ENCODE measurements at regions not wholly inside any gene's neighbourhood (a gene's known extent, or its start where the extent isn't known, plus 50 kb on each side); places are given as distances from the start of the nearest gene placed in this dataset.

GRCh38 chr9:119086590-119086989, 282.6 kb downstream of the BRINP1 start (continued):
- TF ChIP-seq, protein P1, sequence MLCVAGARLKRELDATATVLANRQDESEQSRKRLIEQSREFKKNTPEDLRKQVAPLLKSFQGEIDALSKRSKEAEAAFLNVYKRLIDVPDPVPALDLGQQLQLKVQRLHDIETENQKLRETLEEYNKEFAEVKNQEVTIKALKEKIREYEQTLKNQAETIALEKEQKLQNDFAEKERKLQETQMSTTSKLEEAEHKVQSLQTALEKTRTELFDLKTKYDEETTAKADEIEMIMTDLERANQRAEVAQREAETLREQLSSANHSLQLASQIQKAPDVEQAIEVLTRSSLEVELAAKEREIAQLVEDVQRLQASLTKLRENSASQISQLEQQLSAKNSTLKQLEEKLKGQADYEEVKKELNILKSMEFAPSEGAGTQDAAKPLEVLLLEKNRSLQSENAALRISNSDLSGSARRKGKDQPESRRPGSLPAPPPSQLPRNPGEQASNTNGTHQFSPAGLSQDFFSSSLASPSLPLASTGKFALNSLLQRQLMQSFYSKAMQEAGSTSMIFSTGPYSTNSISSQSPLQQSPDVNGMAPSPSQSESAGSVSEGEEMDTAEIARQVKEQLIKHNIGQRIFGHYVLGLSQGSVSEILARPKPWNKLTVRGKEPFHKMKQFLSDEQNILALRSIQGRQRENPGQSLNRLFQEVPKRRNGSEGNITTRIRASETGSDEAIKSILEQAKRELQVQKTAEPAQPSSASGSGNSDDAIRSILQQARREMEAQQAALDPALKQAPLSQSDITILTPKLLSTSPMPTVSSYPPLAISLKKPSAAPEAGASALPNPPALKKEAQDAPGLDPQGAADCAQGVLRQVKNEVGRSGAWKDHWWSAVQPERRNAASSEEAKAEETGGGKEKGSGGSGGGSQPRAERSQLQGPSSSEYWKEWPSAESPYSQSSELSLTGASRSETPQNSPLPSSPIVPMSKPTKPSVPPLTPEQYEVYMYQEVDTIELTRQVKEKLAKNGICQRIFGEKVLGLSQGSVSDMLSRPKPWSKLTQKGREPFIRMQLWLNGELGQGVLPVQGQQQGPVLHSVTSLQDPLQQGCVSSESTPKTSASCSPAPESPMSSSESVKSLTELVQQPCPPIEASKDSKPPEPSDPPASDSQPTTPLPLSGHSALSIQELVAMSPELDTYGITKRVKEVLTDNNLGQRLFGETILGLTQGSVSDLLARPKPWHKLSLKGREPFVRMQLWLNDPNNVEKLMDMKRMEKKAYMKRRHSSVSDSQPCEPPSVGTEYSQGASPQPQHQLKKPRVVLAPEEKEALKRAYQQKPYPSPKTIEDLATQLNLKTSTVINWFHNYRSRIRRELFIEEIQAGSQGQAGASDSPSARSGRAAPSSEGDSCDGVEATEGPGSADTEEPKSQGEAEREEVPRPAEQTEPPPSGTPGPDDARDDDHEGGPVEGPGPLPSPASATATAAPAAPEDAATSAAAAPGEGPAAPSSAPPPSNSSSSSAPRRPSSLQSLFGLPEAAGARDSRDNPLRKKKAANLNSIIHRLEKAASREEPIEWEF (IDR thresholded peaks at IDR 0.05; ENCODE audit: insufficient replicate concordance, low read depth, low read length), result no peak
- TF ChIP-seq CBX3 (IDR thresholded peaks at IDR 0.05; ENCODE audit: borderline replicate concordance, low read depth), result no peak

- Histone ChIP-seq H3K27ac (ENCODE audit: control insufficient read depth, insufficient read depth) (no peak overlapping the region), H2AFZ (ENCODE audit: control insufficient read depth, low read depth, low read length) (no peak overlapping the region), H4K20me1 (ENCODE audit: control insufficient read depth, insufficient read depth) (no peaks in the 10 kb centered on the region), H3K4me2 (ENCODE audit: control insufficient read depth, insufficient read depth) (no peak overlapping the region), H3K9me3 (replicated peaks; ENCODE audit: control insufficient read depth, insufficient read depth, low read length) (no peaks in the 10 kb centered on the region), H3K4me3 (no peak overlapping the region), H3K9ac (ENCODE audit: control insufficient read depth, insufficient read depth, low read length) (no peak overlapping the region), H3K79me2 (ENCODE audit: control insufficient read depth, insufficient read depth, low read length) (no peaks in the 10 kb centered on the region), H3K36me3 (ENCODE audit: control insufficient read depth in 2 of 2, insufficient read depth in 2 of 2, low read length in 1 of 2) (no peaks in the 10 kb centered on the region), H3K4me1 (ENCODE audit: control insufficient read depth, insufficient read depth, low read length) (no peaks in the 10 kb centered on the region), H3K27me3 (replicated peaks in 1 of 2; ENCODE audit: control insufficient read depth in 2 of 2, insufficient read depth in 2 of 2, low read length in 1 of 2) (no peaks in the 10 kb centered on the region)
- in situ Hi-C loops (cut with MboI), result no loop called here
- SMC1A ChIA-PET (ENCODE audit: uncharacterized antibody, unreplicated experiment), result no interaction called here
- POLR2A ChIA-PET, result no interaction called here
- WGBS (ENCODE audit: insufficient coverage, insufficient replicate concordance, low lambda C conversion rate, missing lambda C conversion rate), result 4% methylated on average over 5 of the region's 5 CpGs
- DNase-seq (ENCODE audit: low read depth, low spot score) (no peak), FAIRE-seq (no peak), ATAC-seq (no peak)
- intact Hi-C loops (cut with micrococcal nuclease; ENCODE audit: unreplicated experiment), result no loop called here
- no TSS peak for BruUV-seq (replicated peaks)
- CTCF ChIA-PET, result no interaction called here
- RAD21 ChIA-PET (ENCODE audit: unreplicated experiment), result no interaction called here
- TF ChIP-seq FOXK2 (IDR thresholded peaks at IDR 0.05) (no peak), SREBF2 (IDR thresholded peaks at IDR 0.05; ENCODE audit: low read length) (no peak), SMAD5 (IDR thresholded peaks at IDR 0.05; ENCODE audit: low read depth) (no peak), REST (IDR thresholded peaks at IDR 0.05; ENCODE audit: low read depth, low read length) (no peak), TCF3 (IDR thresholded peaks at IDR 0.05; ENCODE audit: borderline replicate concordance, insufficient read depth, low read depth, low read length) (no peak), EGR1 (IDR thresholded peaks at IDR 0.05; ENCODE audit: borderline replicate concordance in 1 of 2, low read depth in 2 of 2, low read length in 2 of 2) (no peak)
- TF ChIP-seq, protein P2, sequence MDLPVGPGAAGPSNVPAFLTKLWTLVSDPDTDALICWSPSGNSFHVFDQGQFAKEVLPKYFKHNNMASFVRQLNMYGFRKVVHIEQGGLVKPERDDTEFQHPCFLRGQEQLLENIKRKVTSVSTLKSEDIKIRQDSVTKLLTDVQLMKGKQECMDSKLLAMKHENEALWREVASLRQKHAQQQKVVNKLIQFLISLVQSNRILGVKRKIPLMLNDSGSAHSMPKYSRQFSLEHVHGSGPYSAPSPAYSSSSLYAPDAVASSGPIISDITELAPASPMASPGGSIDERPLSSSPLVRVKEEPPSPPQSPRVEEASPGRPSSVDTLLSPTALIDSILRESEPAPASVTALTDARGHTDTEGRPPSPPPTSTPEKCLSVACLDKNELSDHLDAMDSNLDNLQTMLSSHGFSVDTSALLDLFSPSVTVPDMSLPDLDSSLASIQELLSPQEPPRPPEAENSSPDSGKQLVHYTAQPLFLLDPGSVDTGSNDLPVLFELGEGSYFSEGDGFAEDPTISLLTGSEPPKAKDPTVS (IDR thresholded peaks at IDR 0.05; ENCODE audit: low read depth, low read length), result no peak
- TF ChIP-seq, protein P3, sequence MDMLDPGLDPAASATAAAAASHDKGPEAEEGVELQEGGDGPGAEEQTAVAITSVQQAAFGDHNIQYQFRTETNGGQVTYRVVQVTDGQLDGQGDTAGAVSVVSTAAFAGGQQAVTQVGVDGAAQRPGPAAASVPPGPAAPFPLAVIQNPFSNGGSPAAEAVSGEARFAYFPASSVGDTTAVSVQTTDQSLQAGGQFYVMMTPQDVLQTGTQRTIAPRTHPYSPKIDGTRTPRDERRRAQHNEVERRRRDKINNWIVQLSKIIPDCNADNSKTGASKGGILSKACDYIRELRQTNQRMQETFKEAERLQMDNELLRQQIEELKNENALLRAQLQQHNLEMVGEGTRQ (IDR thresholded peaks at IDR 0.05; ENCODE audit: borderline replicate concordance, low read depth, low read length), result no peak
These were observed 281.2 kb downstream of the BRINP1 start for GRCh38 chr9:119088002-119088547.

All from GM12878 (cell line).